Type B pancreatic cell (in vitro differentiated cells): ENCODE measurements at regions not wholly inside any gene's neighbourhood (a gene's known extent, or its start where the extent isn't known, plus 50 kb on each side); places are given as distances from the start of the nearest gene placed in this dataset.
"Not testable (repeated sequence)": the region's sequence is repeated elsewhere in the genome, so short reads cannot be mapped to it uniquely, and the experiment has no call there.

Experiments used
- DNase-seq: peaks from one replicate; pipeline ENCODE4 v3.0.0; 2021; ENCODE audit warnings: mixed read lengths; ENCODE audit not compliant: unreplicated experiment; ENCODE audit errors: extremely low spot score
- H3K27ac Mint-ChIP-seq: 2 replicates; pipeline ENCODE4 v1.8.0; 2021; ENCODE audit warnings: mild to moderate bottlenecking, mixed read lengths
- H3K27me3 Mint-ChIP-seq: 2 replicates; pipeline ENCODE4 v1.8.0; 2021; ENCODE audit warnings: mixed read lengths
- H3K36me3 Mint-ChIP-seq: 2 replicates; pipeline ENCODE4 v1.8.0; 2021; ENCODE audit warnings: mixed read lengths
- H3K4me1 Mint-ChIP-seq: one replicate; pipeline ENCODE4 v1.8.0; 2021; ENCODE audit warnings: mixed read lengths; ENCODE audit not compliant: unreplicated experiment
- H3K4me3 Mint-ChIP-seq: 2 replicates; pipeline ENCODE4 v1.8.0; 2021; ENCODE audit warnings: mild to moderate bottlenecking, mixed read lengths
- H3K9me3 Mint-ChIP-seq: 2 replicates; pipeline ENCODE4 v1.8.0; 2021; ENCODE audit warnings: mixed read lengths
- TF ChIP-seq, protein P1 (sequence below): fragments of 200-600 bp; sonication (generic); conservative IDR thresholded peaks from 2 replicates; pipeline ENCODE4 v1.5.0; 2021; ENCODE audit warnings: antibody characterized with exemption, mild to moderate bottlenecking

GRCh38 chr3:76300746-76301145, 515.4 kb upstream of the ZNF717 start:
- no peak for DNase-seq
- Mint-ChIP-seq H3K9me3 (no peaks in the 10 kb centered on the region), H3K4me3 (no peak overlapping the region), H3K27ac (no peak overlapping the region), H3K36me3 (no peaks in the 10 kb centered on the region), H3K27me3 (no peaks in the 10 kb centered on the region), H3K4me1 (no peaks in the 10 kb centered on the region)
- TF ChIP-seq, protein P1, sequence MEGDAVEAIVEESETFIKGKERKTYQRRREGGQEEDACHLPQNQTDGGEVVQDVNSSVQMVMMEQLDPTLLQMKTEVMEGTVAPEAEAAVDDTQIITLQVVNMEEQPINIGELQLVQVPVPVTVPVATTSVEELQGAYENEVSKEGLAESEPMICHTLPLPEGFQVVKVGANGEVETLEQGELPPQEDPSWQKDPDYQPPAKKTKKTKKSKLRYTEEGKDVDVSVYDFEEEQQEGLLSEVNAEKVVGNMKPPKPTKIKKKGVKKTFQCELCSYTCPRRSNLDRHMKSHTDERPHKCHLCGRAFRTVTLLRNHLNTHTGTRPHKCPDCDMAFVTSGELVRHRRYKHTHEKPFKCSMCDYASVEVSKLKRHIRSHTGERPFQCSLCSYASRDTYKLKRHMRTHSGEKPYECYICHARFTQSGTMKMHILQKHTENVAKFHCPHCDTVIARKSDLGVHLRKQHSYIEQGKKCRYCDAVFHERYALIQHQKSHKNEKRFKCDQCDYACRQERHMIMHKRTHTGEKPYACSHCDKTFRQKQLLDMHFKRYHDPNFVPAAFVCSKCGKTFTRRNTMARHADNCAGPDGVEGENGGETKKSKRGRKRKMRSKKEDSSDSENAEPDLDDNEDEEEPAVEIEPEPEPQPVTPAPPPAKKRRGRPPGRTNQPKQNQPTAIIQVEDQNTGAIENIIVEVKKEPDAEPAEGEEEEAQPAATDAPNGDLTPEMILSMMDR: no peak

DNA sequence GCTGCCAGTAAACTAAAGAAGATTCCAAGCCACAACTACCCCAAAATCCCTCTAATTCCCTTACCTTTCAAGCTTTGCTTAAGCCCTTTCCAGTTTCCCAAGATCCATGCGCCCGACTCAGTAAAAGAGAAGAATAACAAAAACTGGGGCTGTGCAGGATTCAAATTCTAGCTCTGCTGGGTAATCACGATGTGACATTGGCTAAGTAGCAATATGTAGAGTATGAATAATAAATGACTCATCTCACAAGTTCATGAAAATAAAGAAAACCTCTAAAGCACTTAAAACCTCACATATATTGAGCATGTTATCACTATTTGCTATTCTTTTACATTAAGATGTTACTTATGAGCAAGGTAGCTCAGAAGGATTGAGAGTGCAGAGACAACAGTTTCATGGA, 522.2 kb upstream of the ZNF717 start:
- Mint-ChIP-seq H3K27me3 (peaks cover 5% of the 10 kb centered on the region), H3K36me3 (no peaks in the 10 kb centered on the region), H3K9me3 (no peaks in the 10 kb centered on the region), H3K27ac (no peak overlapping the region), H3K4me3 (no peak overlapping the region), H3K4me1 (peaks cover 18% of the 10 kb centered on the region)
- TF ChIP-seq, protein P1: no peak
- DNase-seq: no peak

GRCh38 chr3:76308541-76308940, 523.2 kb upstream of the ZNF717 start:
- Mint-ChIP-seq H3K27me3 (peaks cover 5% of the 10 kb centered on the region), H3K27ac (no peak overlapping the region), H3K36me3 (no peaks in the 10 kb centered on the region), H3K4me3 (no peak overlapping the region), H3K4me1 (peaks cover 19% of the 10 kb centered on the region), H3K9me3 (no peaks in the 10 kb centered on the region)
- DNase-seq: no peak
- TF ChIP-seq, protein P1: no peak

GRCh38 chr3:76310089-76310488, 524.7 kb upstream of the ZNF717 start:
- Mint-ChIP-seq H3K9me3 (no peaks in the 10 kb centered on the region), H3K27me3 (peaks cover 5% of the 10 kb centered on the region), H3K36me3 (no peaks in the 10 kb centered on the region), H3K27ac (no peak overlapping the region), H3K4me3 (no peak overlapping the region), H3K4me1 (peaks cover 19% of the 10 kb centered on the region)
- DNase-seq: no peak
- TF ChIP-seq, protein P1: no peak

GRCh38 chr3:76310667-76311066, 525.3 kb upstream of the ZNF717 start:
- Mint-ChIP-seq H3K36me3 (no peaks in the 10 kb centered on the region), H3K4me3 (no peak overlapping the region), H3K4me1 (peaks cover 19% of the 10 kb centered on the region), H3K27me3 (peaks cover 5% of the 10 kb centered on the region), H3K9me3 (peaks cover 1% of the 10 kb centered on the region), H3K27ac (no peak overlapping the region)
- DNase-seq: no peak
- TF ChIP-seq, protein P1: no peak

DNA sequence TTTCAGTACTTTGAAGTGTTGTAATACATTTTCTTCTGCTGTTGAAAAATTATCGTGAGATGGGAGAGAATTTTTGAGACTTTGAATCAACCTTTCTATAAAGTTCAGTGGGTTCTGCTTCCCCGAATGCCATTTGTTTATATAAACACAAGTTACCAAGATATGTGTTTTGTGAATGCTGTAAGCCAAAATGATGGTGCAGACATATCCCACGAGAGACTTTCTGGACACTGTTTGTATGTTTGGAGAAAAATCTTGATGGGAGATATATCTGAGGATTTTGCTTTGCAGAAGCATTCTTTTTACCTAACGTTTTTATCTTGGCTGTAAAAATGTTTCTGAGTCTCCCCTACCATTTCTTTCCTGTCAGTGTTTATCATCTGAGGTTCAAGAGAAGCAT, 526.6 kb upstream of the ZNF717 start:
- Mint-ChIP-seq H3K9me3 (peaks cover 4% of the 10 kb centered on the region), H3K27me3 (peaks cover 5% of the 10 kb centered on the region), H3K4me3 (no peak overlapping the region), H3K36me3 (no peaks in the 10 kb centered on the region), H3K4me1 (peaks cover 19% of the 10 kb centered on the region), H3K27ac (no peak overlapping the region)
- TF ChIP-seq, protein P1: no peak
- no peak for DNase-seq

- not testable (repeated sequence) for H3K27me3 Mint-ChIP-seq, DNase-seq, H3K27ac Mint-ChIP-seq, H3K9me3 Mint-ChIP-seq, H3K4me3 Mint-ChIP-seq, H3K36me3 Mint-ChIP-seq
- H3K4me1 Mint-ChIP-seq: peaks cover 16% of the 10 kb centered on the region
These were observed 530.6 kb upstream of the ZNF717 start for GRCh38 chr3:76315906-76316305.
